ENCODE measurements at regions not wholly inside any gene's neighbourhood (a gene's known extent, or its start where the extent isn't known, plus 50 kb on each side); places are given as distances from the start of the nearest gene placed in this dataset.

DNA sequence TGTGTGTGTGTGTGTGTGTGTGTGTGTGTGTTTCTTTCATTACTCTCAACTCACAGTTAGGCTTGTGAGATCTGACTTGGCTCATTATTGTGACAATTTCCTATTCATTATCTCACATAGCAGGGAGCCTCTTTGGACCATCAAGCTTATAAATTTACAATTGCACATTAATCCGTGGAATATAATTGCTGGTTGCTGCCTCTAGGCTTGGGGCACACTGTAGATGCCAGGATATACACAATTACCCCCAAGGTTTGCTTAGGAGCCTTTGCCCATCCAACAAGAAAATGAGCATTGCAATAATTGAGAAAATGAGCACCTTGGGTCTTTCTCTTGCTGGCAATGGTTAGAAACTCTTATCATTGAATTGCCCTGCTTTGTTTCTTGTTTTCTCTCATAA, 161.6 kb upstream of the DMRTA1 start:
- no peak for DNase-seq (ENCODE audit: low read depth)
- TF ChIP-seq CTCF (IDR thresholded peaks at IDR 0.05; ENCODE audit: low read length, missing control alignments) = no peak

DNA sequence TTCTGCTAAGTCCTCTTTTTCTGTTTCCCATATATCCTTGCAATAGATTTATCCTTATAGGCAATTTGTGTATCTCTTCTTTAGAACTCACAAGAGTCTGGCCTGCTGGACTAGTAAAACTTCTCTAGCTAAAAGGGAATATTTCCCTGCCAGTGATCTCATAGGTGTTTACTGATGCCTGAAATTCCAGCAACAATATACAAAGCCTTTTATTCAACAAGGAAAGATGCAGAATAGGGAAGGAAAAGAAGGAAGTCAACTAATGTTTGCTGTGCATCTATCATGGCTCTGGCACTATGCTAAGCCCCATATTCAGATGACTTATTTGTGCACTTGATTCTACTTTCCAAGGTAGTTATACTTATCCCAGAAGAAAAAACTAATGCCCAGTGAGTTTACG, 160.0 kb upstream of the DMRTA1 start:
- no peak for DNase-seq (ENCODE audit: low read depth)
- H3K4me3 ChIP-seq (replicated peaks; ENCODE audit: low read depth, low read length) = no peak overlapping the region
- no peak for TF ChIP-seq CTCF (IDR thresholded peaks at IDR 0.05; ENCODE audit: low read length, missing control alignments)

More for the DNA sequence above, 161.6 kb upstream of the DMRTA1 start:
- no peak overlapping the region for H3K4me3 ChIP-seq (replicated peaks; ENCODE audit: low read depth, low read length)

GRCh38 chr9:22288661-22289060, 158.0 kb upstream of the DMRTA1 start:
- no peak overlapping the region for H3K4me3 ChIP-seq (replicated peaks; ENCODE audit: low read depth, low read length)
- DNase-seq (ENCODE audit: low read depth) = no peak
- no peak for TF ChIP-seq CTCF (IDR thresholded peaks at IDR 0.05; ENCODE audit: low read length, missing control alignments)

DNA sequence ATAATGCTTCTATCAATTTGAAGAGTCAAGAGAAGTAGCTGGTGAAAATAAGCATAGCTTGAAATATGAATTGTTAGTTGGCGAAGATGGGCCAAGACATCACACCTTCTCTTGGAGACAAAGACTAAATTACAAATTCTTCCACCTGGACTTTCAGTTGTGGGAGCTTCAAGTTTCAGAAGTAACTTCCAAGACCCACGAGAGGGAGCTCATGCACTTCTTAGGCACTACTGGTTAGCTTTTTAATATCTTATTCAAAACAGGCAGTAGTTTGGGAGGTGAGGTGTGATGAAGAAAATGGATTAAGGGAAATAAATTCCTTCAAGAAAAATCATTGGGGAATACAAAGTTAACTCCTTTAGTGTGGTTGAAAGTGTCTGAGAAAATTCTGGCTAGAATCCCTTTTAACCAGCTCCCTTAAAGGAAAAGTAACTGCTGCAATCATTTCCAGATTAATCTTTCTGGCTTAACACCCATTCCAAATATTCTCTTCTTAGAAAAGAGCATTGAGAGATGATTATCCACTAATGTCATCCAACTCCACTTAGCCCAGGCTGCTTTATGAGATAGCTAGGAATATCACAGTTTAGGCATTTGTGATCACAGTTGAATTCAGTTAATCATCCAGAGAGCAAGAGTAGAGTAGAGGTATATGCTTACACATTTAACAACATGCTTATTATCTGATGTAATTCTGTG, 139.5 kb upstream of the DMRTA1 start:
- peak; percentile 76 for DNase-seq (ENCODE audit: low read depth)
- TF ChIP-seq CTCF (IDR thresholded peaks at IDR 0.05; ENCODE audit: low read length, missing control alignments) = peak; percentile 68
- no peak overlapping the region for H3K4me3 ChIP-seq (replicated peaks; ENCODE audit: low read depth, low read length)

GRCh38 chr9:22308177-22308576, 138.4 kb upstream of the DMRTA1 start:
- H3K4me3 ChIP-seq (replicated peaks; ENCODE audit: low read depth, low read length) = no peak overlapping the region
- no peak for TF ChIP-seq CTCF (IDR thresholded peaks at IDR 0.05; ENCODE audit: low read length, missing control alignments)
- DNase-seq (ENCODE audit: low read depth) = no peak

DNA sequence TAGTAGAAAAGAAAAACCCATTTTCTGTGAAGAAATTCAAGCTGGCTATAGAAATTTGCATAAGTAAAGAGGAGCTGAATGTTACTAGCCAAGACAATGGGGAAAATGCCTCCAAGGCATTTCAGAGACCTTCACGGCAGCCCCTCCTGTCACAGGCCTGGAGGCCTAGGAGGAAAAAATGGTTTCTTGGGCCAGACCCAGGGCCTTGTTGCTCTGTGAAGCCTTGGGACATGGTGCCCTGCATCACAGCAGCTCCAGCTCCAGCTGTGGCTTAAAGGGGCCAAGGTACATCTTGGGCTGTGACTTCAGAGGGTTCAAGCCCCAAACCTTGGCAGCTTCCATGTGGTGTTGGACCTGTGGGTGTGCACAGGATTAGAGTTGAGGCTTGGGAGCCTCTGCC, 130.0 kb upstream of the DMRTA1 start:
- TF ChIP-seq CTCF (IDR thresholded peaks at IDR 0.05; ENCODE audit: low read length, missing control alignments) = no peak
- no peak overlapping the region for H3K4me3 ChIP-seq (replicated peaks; ENCODE audit: low read depth, low read length)
- DNase-seq (ENCODE audit: low read depth) = no peak

DNA sequence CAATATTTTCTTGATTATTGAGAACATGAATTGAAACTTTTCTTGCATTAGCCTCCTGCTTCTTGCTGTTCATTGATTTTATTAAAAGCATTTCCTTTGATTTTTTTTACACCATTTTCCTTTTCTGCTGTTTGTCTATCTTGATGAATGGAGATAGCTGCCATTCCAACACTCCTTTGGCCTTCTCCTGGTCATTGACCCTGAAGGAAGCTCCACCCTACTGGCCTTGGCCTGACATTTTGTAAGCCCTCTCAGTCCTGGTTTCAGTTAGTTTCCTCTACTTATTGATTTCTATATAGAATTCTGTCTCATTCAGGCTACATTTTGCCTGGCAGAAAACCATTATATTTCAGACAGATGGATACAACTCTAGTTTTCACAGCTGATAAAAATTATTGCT, 115.1 kb upstream of the DMRTA1 start:
- TF ChIP-seq CTCF (IDR thresholded peaks at IDR 0.05; ENCODE audit: low read length, missing control alignments) = no peak
- DNase-seq (ENCODE audit: low read depth) = no peak
- H3K4me3 ChIP-seq (replicated peaks; ENCODE audit: low read depth, low read length) = no peak overlapping the region
